ENCODE measurements at regions not wholly inside any gene's neighbourhood (a gene's known extent, or its start where the extent isn't known, plus 50 kb on each side); places are given as distances from the start of the nearest gene placed in this dataset.

- Histone ChIP-seq H3K4me3 (ENCODE audit: low read depth, low read length, poor library complexity, severe bottlenecking) (no peak overlapping the region), H3K27me3 (replicated peaks; ENCODE audit: insufficient read depth, low read depth, low read length, poor library complexity) (no peaks in the 10 kb centered on the region), H3K27ac (ENCODE audit: low read depth, low read length, poor library complexity, severe bottlenecking) (no peak overlapping the region), H3K4me1 (ENCODE audit: insufficient read depth, low read length, poor library complexity, severe bottlenecking) (no peaks in the 10 kb centered on the region), H3K9me3 (ENCODE audit: low read depth, low read length, poor library complexity, severe bottlenecking) (no peaks in the 10 kb centered on the region), H3K36me3 (ENCODE audit: insufficient read depth, low read length, poor library complexity, severe bottlenecking) (no peaks in the 10 kb centered on the region)
- DNase-seq (ENCODE audit: low spot score), result no peak
- ChIA-PET CTCF (no interaction called here), POLR2A (ENCODE audit: low non-redundant PET) (no interaction called here)
- intact Hi-C loops (cut with micrococcal nuclease; ENCODE audit: unreplicated experiment), result no loop called here
- no TSS peak for BruUV-seq (replicated peaks)
- TF ChIP-seq EZH2 (IDR thresholded peaks at IDR 0.05; ENCODE audit: borderline replicate concordance, low read depth, low read length, poor library complexity, severe bottlenecking) (no peak), CTCF (conservative IDR thresholded peaks at IDR 0.05; ENCODE audit: low read depth, low read length) (no peak)
These were observed 312.5 kb downstream of the OLFM4 start for GRCh38 chr13:53341144-53341510.

GRCh38 chr13:53342623-53343360, 314.2 kb downstream of the OLFM4 start:
- ChIA-PET CTCF (no interaction called here), POLR2A (ENCODE audit: low non-redundant PET) (no interaction called here)
- Histone ChIP-seq H3K36me3 (ENCODE audit: insufficient read depth, low read length, poor library complexity, severe bottlenecking) (no peaks in the 10 kb centered on the region), H3K27me3 (replicated peaks; ENCODE audit: insufficient read depth, low read depth, low read length, poor library complexity) (no peaks in the 10 kb centered on the region), H3K27ac (ENCODE audit: low read depth, low read length, poor library complexity, severe bottlenecking) (no peak overlapping the region), H3K4me1 (ENCODE audit: insufficient read depth, low read length, poor library complexity, severe bottlenecking) (no peaks in the 10 kb centered on the region), H3K9me3 (ENCODE audit: low read depth, low read length, poor library complexity, severe bottlenecking) (no peaks in the 10 kb centered on the region), H3K4me3 (ENCODE audit: low read depth, low read length, poor library complexity, severe bottlenecking) (no peak overlapping the region)
- no peak for DNase-seq (ENCODE audit: low spot score)
- intact Hi-C loops (cut with micrococcal nuclease; ENCODE audit: unreplicated experiment), result no loop called here
- TF ChIP-seq EZH2 (IDR thresholded peaks at IDR 0.05; ENCODE audit: borderline replicate concordance, low read depth, low read length, poor library complexity, severe bottlenecking) (no peak), CTCF (conservative IDR thresholded peaks at IDR 0.05; ENCODE audit: low read depth, low read length) (no peak)
- no TSS peak for BruUV-seq (replicated peaks)

- intact Hi-C loops (cut with micrococcal nuclease; ENCODE audit: unreplicated experiment), result no loop called here
- TF ChIP-seq CTCF (conservative IDR thresholded peaks at IDR 0.05; ENCODE audit: low read depth, low read length), result no peak
- TF ChIP-seq EZH2 (IDR thresholded peaks at IDR 0.05; ENCODE audit: borderline replicate concordance, low read depth, low read length, poor library complexity, severe bottlenecking), result no peak
- POLR2A ChIA-PET (ENCODE audit: low non-redundant PET), result no interaction called here
- no TSS peak for BruUV-seq (replicated peaks)
- Histone ChIP-seq H3K27ac (ENCODE audit: low read depth, low read length, poor library complexity, severe bottlenecking) (no peak overlapping the region), H3K4me3 (ENCODE audit: low read depth, low read length, poor library complexity, severe bottlenecking) (no peak overlapping the region), H3K27me3 (replicated peaks; ENCODE audit: insufficient read depth, low read depth, low read length, poor library complexity) (no peaks in the 10 kb centered on the region), H3K9me3 (ENCODE audit: low read depth, low read length, poor library complexity, severe bottlenecking) (no peaks in the 10 kb centered on the region), H3K4me1 (ENCODE audit: insufficient read depth, low read length, poor library complexity, severe bottlenecking) (no peaks in the 10 kb centered on the region), H3K36me3 (ENCODE audit: insufficient read depth, low read length, poor library complexity, severe bottlenecking) (no peaks in the 10 kb centered on the region)
- CTCF ChIA-PET, result no interaction called here
- no peak for DNase-seq (ENCODE audit: low spot score)
These were observed 314.7 kb downstream of the OLFM4 start for GRCh38 chr13:53343361-53343744.

Measured in A673 (cell line).